A673 (cell line): ENCODE measurements at regions not wholly inside any gene's neighbourhood (a gene's known extent, or its start where the extent isn't known, plus 50 kb on each side); places are given as distances from the start of the nearest gene placed in this dataset.

Experiments used
- BruUV-seq: library from RNA; stranded (reverse); fragments of 400-500 nt; replicated peaks from 2 replicates; lab custom pipeline; 2021; lab: Mats Ljungman, UMichigan
- CTCF ChIA-PET: fragments of 300-600 bp; sonication (Branson Sonifier 250); formaldehyde crosslinking; loops from one replicate; lab custom pipeline; 2022; ENCODE audit warnings: antibody characterized with exemption; lab: Charles Lee
- POLR2A ChIA-PET: fragments of 300-600 bp; sonication (Branson Sonifier 250); formaldehyde crosslinking; loops from one replicate; lab custom pipeline; 2022; ENCODE audit warnings: antibody characterized with exemption; ENCODE audit not compliant: low non-redundant PET; lab: Charles Lee
- DNase-seq: peaks from one replicate; pipeline ENCODE4 v3.0.0-alpha.2; 2015; ENCODE audit warnings: low spot score
- H3K27ac ChIP-seq: fragments of 200-600 bp; sonication (generic); 2 replicates; pipeline ENCODE4 v1.5.1; 2016; ENCODE audit warnings: mixed run types, low read depth, mild to moderate bottlenecking, mixed read lengths, antibody characterized with exemption, low read length; ENCODE audit not compliant: poor library complexity, severe bottlenecking
- H3K27me3 ChIP-seq: fragments of 200-600 bp; sonication (generic); replicated peaks from 2 replicates; pipeline ENCODE4 v1.6.1; 2017; ENCODE audit warnings: mixed run types, low read depth, mild to moderate bottlenecking, mixed read lengths, antibody characterized with exemption, low read length; ENCODE audit not compliant: insufficient read depth, poor library complexity
- H3K36me3 ChIP-seq: fragments of 200-600 bp; sonication (generic); 2 replicates; pipeline ENCODE4 v1.6.1; 2016; ENCODE audit warnings: mixed run types, mild to moderate bottlenecking, mixed read lengths, antibody characterized with exemption, low read length; ENCODE audit not compliant: insufficient read depth, poor library complexity, severe bottlenecking
- H3K4me1 ChIP-seq: fragments of 200-600 bp; sonication (generic); 2 replicates; pipeline ENCODE4 v1.6.1; 2017; ENCODE audit warnings: mixed run types, mild to moderate bottlenecking, mixed read lengths, antibody characterized with exemption, low read length; ENCODE audit not compliant: insufficient read depth, poor library complexity, severe bottlenecking
- H3K4me3 ChIP-seq: fragments of 200-600 bp; sonication (generic); 2 replicates; pipeline ENCODE4 v1.5.1; 2016; ENCODE audit warnings: low read depth, mixed run types, mild to moderate bottlenecking, mixed read lengths, low read length; ENCODE audit not compliant: poor library complexity, severe bottlenecking
- H3K9me3 ChIP-seq: fragments of 200-600 bp; sonication (generic); 2 replicates; pipeline ENCODE4 v1.6.1; 2016; ENCODE audit warnings: mixed run types, low read depth, mild to moderate bottlenecking, mixed read lengths, antibody characterized with exemption, low read length; ENCODE audit not compliant: poor library complexity, severe bottlenecking
- CTCF ChIP-seq: fragments of 300-800, 200-600 bp; sonication (generic); conservative IDR thresholded peaks from 2 replicates; pipeline ENCODE4 v1.5.1; 2017; ENCODE audit warnings: low read depth, mild to moderate bottlenecking, antibody characterized with exemption, low read length, moderate library complexity, mixed read lengths
- EZH2 ChIP-seq: fragments of 200-600 bp; sonication (generic); IDR thresholded peaks from 2 replicates; pipeline ENCODE4 v1.6.1; 2017; ENCODE audit warnings: borderline replicate concordance, low read depth, mild to moderate bottlenecking, mixed read lengths, antibody characterized with exemption, low read length; ENCODE audit not compliant: poor library complexity, severe bottlenecking
- intact Hi-C: fragments of 100-400 bp; cut with micrococcal nuclease; formaldehyde crosslinking; loops from one replicate; pipeline ENCODE4 v1.10.0; 2022; ENCODE audit not compliant: unreplicated experiment

DNA sequence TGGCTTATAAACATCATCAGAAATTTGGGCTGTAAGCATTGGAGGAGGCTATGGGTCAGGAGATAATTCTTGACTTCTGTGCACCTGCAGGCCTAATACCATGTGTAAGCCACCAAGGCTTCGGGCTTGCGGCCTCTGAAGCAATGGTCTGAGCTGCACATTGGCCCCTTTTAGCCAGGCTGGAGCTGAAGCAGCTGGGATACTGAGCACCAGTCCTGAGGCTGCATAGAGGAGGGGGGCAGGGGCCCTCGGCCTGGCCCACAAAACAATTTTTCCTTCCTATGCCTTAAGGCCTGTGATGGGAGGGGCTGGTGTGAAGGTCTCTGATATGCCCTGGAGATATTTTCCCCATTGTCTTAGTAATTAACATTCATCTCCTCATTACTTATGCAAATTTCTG is 373.0 kb upstream of the HTR2C start:
- Histone ChIP-seq H3K36me3 (no peaks in the 10 kb centered on the region), H3K9me3 (no peaks in the 10 kb centered on the region), H3K4me1 (no peaks in the 10 kb centered on the region), H3K27me3 (no peaks in the 10 kb centered on the region), H3K27ac (no peak overlapping the region), H3K4me3 (no peak overlapping the region)
- TF ChIP-seq EZH2 (no peak), CTCF (no peak)
- BruUV-seq: no TSS peak
- ChIA-PET POLR2A (no interaction called here), CTCF (no interaction called here)
- intact Hi-C loops: no loop called here
- DNase-seq: no peak

DNA sequence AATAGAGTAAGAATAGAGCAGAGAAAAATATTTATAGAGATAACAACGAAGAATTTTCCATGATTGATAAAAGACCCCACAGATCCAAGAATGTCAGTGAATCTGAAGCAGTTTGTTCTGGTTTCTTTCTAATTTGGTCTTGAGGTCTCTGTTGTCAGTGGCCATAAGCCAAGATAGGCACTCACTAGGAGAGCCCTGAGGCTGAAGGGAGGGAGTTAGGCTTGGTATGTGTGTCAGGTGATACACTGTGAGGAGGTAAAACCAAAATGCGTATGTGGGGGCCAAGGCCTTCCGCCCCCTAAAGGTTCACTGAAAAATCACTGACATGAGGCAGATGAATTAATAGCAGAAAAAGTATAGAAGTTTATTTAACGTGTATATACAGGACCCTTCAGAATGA is 382.3 kb upstream of the HTR2C start:
- H3K27me3 ChIP-seq: peaks cover 4% of the 10 kb centered on the region
- no peak for TF ChIP-seq CTCF
- no peak for TF ChIP-seq EZH2
- CTCF ChIA-PET: no interaction called here
- H3K36me3 ChIP-seq: no peaks in the 10 kb centered on the region
- no peak for DNase-seq
- no peak overlapping the region for H3K4me3 ChIP-seq
- peaks cover 6% of the 10 kb centered on the region for H3K9me3 ChIP-seq
- no peaks in the 10 kb centered on the region for H3K4me1 ChIP-seq
- intact Hi-C loops: no loop called here
- BruUV-seq: no TSS peak
- POLR2A ChIA-PET: no interaction called here
- no peak overlapping the region for H3K27ac ChIP-seq

DNA sequence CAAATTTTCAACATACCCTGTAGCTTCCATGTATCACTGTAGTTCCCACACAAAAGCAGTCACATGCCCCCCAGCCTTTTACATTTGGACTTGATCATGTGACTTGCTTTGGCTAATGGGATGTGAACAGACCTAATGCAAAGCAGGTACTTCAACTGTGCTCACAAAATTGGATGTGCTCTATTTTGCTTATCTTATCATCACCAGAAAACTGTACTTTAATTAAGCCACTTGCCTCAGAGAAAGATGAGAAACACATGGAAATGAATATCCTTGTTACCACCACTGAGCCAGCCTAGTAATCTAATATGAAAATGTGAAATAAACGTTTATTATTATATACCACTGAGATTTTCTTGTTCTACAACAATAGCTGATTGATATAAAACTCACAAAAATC is 402.7 kb upstream of the HTR2C start:
- ChIA-PET POLR2A (no interaction called here), CTCF (no interaction called here)
- Histone ChIP-seq H3K36me3 (no peaks in the 10 kb centered on the region), H3K4me3 (no peak overlapping the region), H3K27ac (no peak overlapping the region), H3K9me3 (no peaks in the 10 kb centered on the region), H3K4me1 (no peaks in the 10 kb centered on the region), H3K27me3 (peaks cover 4% of the 10 kb centered on the region)
- DNase-seq: no peak
- BruUV-seq: no TSS peak
- TF ChIP-seq CTCF: no peak
- TF ChIP-seq EZH2: no peak
- intact Hi-C loops: no loop called here
